ENCODE measurements at regions not wholly inside any gene's neighbourhood (a gene's known extent, or its start where the extent isn't known, plus 50 kb on each side); places are given as distances from the start of the nearest gene placed in this dataset.
A peak's percentile ranks its signal among the peaks of the same experiment; 100 is the strongest.

- intact Hi-C loops (cut with DNase I), result no loop called here
- Histone ChIP-seq H3K4me1 (no peaks in the 10 kb centered on the region), H3K9me3 (no peaks in the 10 kb centered on the region), H3K4me3 (no peak overlapping the region), H3K27ac (no peak overlapping the region), H3K36me3 (no peaks in the 10 kb centered on the region), H3K27me3 (no peaks in the 10 kb centered on the region)
- no peak for TF ChIP-seq CTCF (IDR thresholded peaks at IDR 0.05)
- ATAC-seq (no peak), DNase-seq (no peak)
Observed at GRCh38 chr4:137106733-137107132, 425.6 kb downstream of the PCDH18 start.

- ATAC-seq (no peak), DNase-seq (no peak)
- no peak overlapping the region for H3K4me3 ChIP-seq
- no peak for TF ChIP-seq CTCF (IDR thresholded peaks at IDR 0.05)
- no peaks in the 10 kb centered on the region for H3K36me3 ChIP-seq
- H3K27ac ChIP-seq, result no peak overlapping the region
- H3K9me3 ChIP-seq, result no peaks in the 10 kb centered on the region
- no peaks in the 10 kb centered on the region for H3K27me3 ChIP-seq
- no peaks in the 10 kb centered on the region for H3K4me1 ChIP-seq
- intact Hi-C loops (cut with DNase I), result no loop called here
Observed at GRCh38 chr4:137106287-137106686, 426.0 kb downstream of the PCDH18 start.

GRCh38 chr4:137090951-137091350 is 441.3 kb downstream of the PCDH18 start:
- Histone ChIP-seq H3K36me3 (no peaks in the 10 kb centered on the region), H3K27ac (no peak overlapping the region), H3K9me3 (no peaks in the 10 kb centered on the region), H3K27me3 (no peaks in the 10 kb centered on the region), H3K4me3 (no peak overlapping the region), H3K4me1 (no peaks in the 10 kb centered on the region)
- intact Hi-C loops (cut with DNase I), result no loop called here
- no peak for DNase-seq
- ATAC-seq, result no peak
- no peak for TF ChIP-seq CTCF (IDR thresholded peaks at IDR 0.05)

- DNase-seq, result no peak
- no peaks in the 10 kb centered on the region for H3K27me3 ChIP-seq
- no peak for TF ChIP-seq CTCF (IDR thresholded peaks at IDR 0.05)
- no peaks in the 10 kb centered on the region for H3K36me3 ChIP-seq
- ATAC-seq, result no peak
- H3K4me1 ChIP-seq, result no peaks in the 10 kb centered on the region
- no peak overlapping the region for H3K4me3 ChIP-seq
- H3K27ac ChIP-seq, result no peak overlapping the region
- no peaks in the 10 kb centered on the region for H3K9me3 ChIP-seq
- intact Hi-C loops (cut with DNase I), result no loop called here
Observed at GRCh38 chr4:137083571-137084135, 448.6 kb downstream of the PCDH18 start.

GRCh38 chr4:137082061-137082460 is 450.2 kb downstream of the PCDH18 start:
- H3K36me3 ChIP-seq, result no peaks in the 10 kb centered on the region
- no peak for DNase-seq
- TF ChIP-seq CTCF (IDR thresholded peaks at IDR 0.05), result no peak
- ATAC-seq, result no peak
- H3K27ac ChIP-seq, result no peak overlapping the region
- H3K27me3 ChIP-seq, result no peaks in the 10 kb centered on the region
- intact Hi-C loops (cut with DNase I), result no loop called here
- H3K4me1 ChIP-seq, result no peaks in the 10 kb centered on the region
- H3K9me3 ChIP-seq, result no peaks in the 10 kb centered on the region
- H3K4me3 ChIP-seq, result no peak overlapping the region

GRCh38 chr4:137076908-137077307 is 455.4 kb downstream of the PCDH18 start:
- Histone ChIP-seq H3K9me3 (no peaks in the 10 kb centered on the region), H3K27me3 (no peaks in the 10 kb centered on the region), H3K36me3 (no peaks in the 10 kb centered on the region), H3K4me3 (no peak overlapping the region), H3K27ac (no peak overlapping the region), H3K4me1 (no peaks in the 10 kb centered on the region)
- DNase-seq (no peak), ATAC-seq (peak; percentile 16)
- no peak for TF ChIP-seq CTCF (IDR thresholded peaks at IDR 0.05)
- intact Hi-C loops (cut with DNase I), result no loop called here

All from upper lobe of right lung (tissue), 1 donor.